ENCODE measurements at regions not wholly inside any gene's neighbourhood (a gene's known extent, or its start where the extent isn't known, plus 50 kb on each side); places are given as distances from the start of the nearest gene placed in this dataset.

DNA sequence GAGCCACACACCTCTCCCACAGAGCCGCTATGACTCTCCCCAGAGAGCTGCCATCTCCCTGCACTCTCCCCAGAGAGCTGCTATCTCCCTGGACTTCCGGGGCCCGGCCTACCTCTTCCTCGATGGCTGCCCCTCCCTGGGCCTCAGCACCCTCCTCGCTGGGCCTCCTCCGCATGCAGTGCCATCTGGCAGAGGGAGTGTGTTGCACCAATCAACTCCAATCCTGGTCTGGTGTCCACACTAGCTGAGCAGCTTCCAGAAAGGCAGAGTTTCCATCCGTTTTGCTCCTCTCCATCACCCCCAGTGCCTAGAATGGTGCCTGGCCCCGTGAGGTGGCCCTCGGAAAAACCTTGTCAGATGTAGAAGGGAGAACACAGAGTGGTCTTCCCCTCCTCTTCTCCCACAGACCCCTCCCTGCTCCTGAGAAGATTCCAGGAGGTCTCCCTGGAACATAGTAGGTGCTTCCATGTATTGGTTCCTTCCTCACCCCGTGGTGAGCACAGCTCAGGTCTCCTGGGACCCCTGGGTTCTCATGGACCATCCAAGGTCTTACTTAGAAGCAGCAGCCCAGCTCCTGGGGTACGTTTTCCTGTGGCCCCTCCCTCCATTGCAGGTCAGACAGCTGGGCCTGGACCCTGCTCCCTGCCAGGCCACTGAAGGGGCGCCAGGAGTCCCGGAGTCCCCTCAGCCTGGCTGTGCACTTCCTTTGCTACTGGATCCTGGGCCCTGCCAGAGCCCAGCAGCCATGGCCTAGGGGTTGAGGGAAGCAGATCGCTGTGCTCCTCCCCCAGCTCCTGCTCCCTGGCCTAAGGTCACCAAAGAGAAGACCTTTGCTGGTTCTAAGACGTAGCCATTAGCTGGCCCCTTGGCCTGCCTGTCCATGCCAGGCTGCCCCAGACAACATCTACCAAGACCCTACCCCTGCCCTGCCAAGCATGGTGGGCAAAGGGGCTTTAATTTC is 233.8 kb upstream of the GSE1 start:
- in situ Hi-C loops (cut with HindIII; ENCODE audit: extremely low pct_ligation_motif_present, low pct_unique_long_range_greater_than_20kb) = no loop called here
- H3K4me1 ChIP-seq (ENCODE audit: insufficient read depth, low read length) = peaks cover 32% of the 10 kb centered on the region; the same call in 1 of the 2 replicates
- no TSS peak for BruUV-seq (replicated peaks)
- H2AFZ ChIP-seq (ENCODE audit: low read length) = no peak overlapping the region
- POLR2A ChIA-PET = no interaction called here
- H4K20me1 ChIP-seq (ENCODE audit: insufficient read depth, low read length) = no peaks in the 10 kb centered on the region; the same call in 1 of the 2 replicates
- FAIRE-seq = no peak
- H3K4me3 ChIP-seq (replicated peaks in 1 of 3; ENCODE audit: insufficient read depth in 1 of 3, low read depth in 2 of 3, low read length in 3 of 3) = no peak overlapping the region
- H3K27me3 ChIP-seq (ENCODE audit: control insufficient read depth in 1 of 2, insufficient read depth in 2 of 2, low read length in 2 of 2) = peaks cover 3 to 24% of the 10 kb centered on the region in 2 experiments; a peak in 3 of 5 replicates
- no peak overlapping the region for H3K4me2 ChIP-seq (ENCODE audit: low read depth, low read length)
- no peaks in the 10 kb centered on the region for H3K79me2 ChIP-seq (ENCODE audit: insufficient read depth, low read length)
- 49% methylated on average over 13 of the region's 15 CpGs for WGBS (ENCODE audit: low lambda C conversion rate)
- intact Hi-C loops (cut with micrococcal nuclease; ENCODE audit: unreplicated experiment) = no loop called here
- no peaks in the 10 kb centered on the region for H3K9me3 ChIP-seq (ENCODE audit: low read length)
- DNase-seq (ENCODE audit: low spot score) = no peak
- no peak overlapping the region for H3K27ac ChIP-seq (ENCODE audit: extremely low read length, insufficient read depth, low read length)
- H3K9ac ChIP-seq (ENCODE audit: insufficient read depth, low read depth, low read length) = no peak overlapping the region
- H3K36me3 ChIP-seq (replicated peaks in 1 of 2; ENCODE audit: control insufficient read depth in 1 of 2, insufficient read depth in 2 of 2, low read length in 2 of 2) = no peaks in the 10 kb centered on the region
- TF ChIP-seq ZKSCAN1 (IDR thresholded peaks at IDR 0.05; ENCODE audit: low read length) (0 out of 2 replicates have a peak, but pooled peaks have one; percentile 36), KDM5A (IDR thresholded peaks at IDR 0.05; ENCODE audit: borderline replicate concordance, low read length) (no peak)
- TF ChIP-seq, protein P1, sequence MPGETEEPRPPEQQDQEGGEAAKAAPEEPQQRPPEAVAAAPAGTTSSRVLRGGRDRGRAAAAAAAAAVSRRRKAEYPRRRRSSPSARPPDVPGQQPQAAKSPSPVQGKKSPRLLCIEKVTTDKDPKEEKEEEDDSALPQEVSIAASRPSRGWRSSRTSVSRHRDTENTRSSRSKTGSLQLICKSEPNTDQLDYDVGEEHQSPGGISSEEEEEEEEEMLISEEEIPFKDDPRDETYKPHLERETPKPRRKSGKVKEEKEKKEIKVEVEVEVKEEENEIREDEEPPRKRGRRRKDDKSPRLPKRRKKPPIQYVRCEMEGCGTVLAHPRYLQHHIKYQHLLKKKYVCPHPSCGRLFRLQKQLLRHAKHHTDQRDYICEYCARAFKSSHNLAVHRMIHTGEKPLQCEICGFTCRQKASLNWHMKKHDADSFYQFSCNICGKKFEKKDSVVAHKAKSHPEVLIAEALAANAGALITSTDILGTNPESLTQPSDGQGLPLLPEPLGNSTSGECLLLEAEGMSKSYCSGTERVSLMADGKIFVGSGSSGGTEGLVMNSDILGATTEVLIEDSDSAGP (CRISPR knock-in tag; IDR thresholded peaks at IDR 0.05; ENCODE audit: borderline replicate concordance) = peak; percentile 29; the same call in 1 of the 2 replicates
- TF ChIP-seq, protein P2, sequence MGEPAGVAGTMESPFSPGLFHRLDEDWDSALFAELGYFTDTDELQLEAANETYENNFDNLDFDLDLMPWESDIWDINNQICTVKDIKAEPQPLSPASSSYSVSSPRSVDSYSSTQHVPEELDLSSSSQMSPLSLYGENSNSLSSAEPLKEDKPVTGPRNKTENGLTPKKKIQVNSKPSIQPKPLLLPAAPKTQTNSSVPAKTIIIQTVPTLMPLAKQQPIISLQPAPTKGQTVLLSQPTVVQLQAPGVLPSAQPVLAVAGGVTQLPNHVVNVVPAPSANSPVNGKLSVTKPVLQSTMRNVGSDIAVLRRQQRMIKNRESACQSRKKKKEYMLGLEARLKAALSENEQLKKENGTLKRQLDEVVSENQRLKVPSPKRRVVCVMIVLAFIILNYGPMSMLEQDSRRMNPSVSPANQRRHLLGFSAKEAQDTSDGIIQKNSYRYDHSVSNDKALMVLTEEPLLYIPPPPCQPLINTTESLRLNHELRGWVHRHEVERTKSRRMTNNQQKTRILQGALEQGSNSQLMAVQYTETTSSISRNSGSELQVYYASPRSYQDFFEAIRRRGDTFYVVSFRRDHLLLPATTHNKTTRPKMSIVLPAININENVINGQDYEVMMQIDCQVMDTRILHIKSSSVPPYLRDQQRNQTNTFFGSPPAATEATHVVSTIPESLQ (CRISPR knock-in tag; conservative IDR thresholded peaks at IDR 0.05) = no peak
- CTCF ChIA-PET (ENCODE audit: low intra/inter-chr PET ratio, low total read pairs) = interaction anchor here (0.7 kb wide), 1 partner anchor 104 kb away, joined by 3 read pairs; no protein-coding TSS in a partner anchor
- no peak; the same call in 2 of the 3 replicates for ATAC-seq
